ENCODE measurements at regions not wholly inside any gene's neighbourhood (a gene's known extent, or its start where the extent isn't known, plus 50 kb on each side); places are given as distances from the start of the nearest gene placed in this dataset.
"Not testable (repeated sequence)": the region's sequence is repeated elsewhere in the genome, so short reads cannot be mapped to it uniquely, and the experiment has no call there.

DNA sequence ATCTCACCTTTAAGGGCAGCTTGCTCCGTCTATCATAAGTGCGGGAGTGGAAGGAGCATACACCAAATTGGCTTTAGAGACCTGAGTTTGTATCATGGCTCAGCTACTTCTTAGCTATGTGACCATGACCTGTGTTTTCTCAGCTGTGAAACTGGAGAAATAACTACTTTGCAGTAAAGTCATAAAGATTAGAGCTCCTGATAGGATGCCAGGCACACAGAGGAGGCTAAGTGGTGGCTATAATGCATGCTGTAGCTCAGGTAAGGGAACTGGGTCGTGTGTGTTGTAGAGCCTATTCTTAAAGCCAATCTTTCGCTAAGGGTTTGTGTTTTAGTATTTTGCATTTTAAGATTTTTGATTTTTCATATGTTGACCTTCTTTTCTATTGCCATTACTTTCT, 451.5 kb upstream of the MAN1A1 start:
- DNase-seq (ENCODE audit: low read depth), result no peak

DNA sequence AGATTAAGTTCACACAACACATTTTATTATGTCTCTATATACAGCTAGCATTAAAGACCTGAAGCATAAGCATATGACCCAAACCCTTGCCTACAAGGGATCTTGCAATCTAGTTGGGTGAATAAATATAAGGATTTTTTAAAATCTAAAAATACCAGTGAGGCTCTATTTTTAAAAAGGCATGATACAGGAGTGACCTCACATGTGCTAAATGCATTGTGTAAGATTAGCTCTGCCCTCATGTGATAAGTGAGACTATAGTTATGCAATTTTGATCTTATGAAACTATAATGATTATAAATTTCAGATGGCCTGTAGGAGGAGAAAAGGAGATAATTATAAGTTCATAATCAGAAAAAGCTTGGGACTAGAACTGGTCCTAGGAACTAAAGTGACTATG, 451.0 kb upstream of the MAN1A1 start:
- peak; percentile 15 for DNase-seq (ENCODE audit: low read depth)

DNA sequence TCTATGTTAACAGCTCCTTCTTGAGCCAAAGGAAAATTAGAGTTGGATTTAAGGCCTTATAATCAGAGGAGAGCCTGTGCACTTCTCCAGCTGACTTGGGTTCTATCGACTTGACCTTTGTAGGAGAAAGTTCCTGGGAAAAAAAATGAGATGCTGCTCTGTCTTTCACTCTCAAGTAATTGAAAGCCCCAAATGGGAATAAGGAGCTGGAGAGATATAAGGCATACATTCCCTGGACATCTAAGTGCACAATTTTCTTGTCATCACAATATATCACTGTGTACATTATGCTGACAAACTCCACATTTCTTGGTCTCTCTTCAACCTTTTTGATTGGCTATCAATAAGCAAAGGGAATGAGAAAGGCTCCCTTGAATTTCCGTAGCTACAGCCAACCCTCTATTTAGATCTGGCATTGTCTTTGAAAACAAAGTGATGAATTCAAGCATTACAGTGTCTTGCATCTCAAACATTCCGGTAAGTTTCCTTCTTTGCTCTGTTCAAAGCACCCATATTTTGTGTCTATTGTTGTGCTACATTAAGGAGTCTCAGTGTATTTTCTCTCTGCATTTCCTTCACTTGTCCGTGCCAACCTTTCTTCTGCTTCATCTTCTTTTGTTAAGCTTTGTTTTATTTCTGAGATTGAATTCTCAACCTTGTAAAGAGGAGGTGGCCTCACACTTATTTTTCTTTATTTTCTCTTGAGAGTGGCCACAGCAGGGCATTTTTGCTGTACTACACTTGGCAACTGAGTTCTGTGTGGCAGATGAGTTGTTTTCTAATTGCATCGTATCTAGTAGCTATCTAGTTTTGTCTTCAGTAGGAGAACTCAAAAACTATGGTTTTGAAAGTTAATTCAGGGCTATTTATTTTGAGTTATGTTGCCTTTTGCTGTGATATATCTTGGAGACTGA, 450.3 kb upstream of the MAN1A1 start:
- DNase-seq (ENCODE audit: low read depth), result no peak

DNA sequence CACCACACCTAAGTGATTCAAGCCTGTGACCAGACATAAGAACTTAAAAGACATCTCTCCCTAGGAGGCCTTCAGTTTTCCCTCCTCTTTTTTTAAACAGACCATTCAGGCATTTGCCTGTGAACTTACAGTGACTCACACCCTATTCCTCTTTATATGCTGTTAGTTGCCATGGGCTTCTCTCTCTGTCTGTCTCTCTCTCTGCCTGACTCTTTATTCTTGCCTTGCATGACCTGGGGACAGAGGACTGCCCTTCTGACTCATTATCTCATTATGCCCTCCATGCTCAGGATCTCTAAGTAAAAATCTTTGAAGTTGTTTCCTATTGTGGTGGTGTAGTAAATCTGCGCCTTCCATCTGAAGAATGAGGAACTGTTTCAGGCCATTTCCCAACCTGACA, 442.2 kb upstream of the MAN1A1 start:
- no peak for DNase-seq (ENCODE audit: low read depth)

DNA sequence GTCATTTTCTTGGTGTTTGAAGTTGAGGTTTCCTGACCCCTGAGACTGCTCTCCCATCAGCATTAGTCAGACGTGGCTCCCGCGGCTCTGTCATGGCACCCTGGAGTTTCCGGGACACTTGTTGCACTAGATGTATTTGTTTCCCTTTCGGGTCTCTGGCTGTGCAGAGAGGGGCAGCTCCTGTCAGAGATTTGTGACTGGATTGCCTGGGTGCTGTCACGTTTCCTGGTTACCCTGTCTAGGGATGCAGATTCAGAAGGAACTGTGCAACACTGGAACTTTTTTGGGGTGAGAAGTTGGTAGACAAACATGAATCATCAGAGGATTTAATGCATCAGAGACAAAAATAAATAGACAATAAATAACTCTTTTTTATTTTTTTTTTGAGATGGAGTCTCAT, 431.8 kb upstream of the MAN1A1 start:
- DNase-seq (ENCODE audit: low read depth), result no peak

DNA sequence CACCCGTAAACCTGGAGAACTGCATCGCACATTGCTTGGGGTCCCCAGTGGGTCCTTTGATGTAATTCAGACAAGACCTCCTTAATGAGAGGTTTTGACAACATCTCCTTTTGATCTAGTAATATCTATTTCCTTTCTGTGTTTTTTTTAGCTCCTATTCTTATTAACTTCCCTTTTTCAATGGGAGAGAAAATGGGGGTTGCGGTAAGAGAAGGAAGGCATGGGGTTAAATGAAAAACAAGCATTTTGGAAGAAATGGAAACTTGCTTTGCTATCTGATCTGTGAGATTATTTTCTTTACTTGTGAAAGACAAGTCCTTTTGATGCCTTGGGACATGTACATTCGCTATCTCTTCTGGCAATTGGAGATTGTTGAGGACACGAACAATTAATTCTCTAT, 418.6 kb upstream of the MAN1A1 start:
- no peak for DNase-seq (ENCODE audit: low read depth)

DNA sequence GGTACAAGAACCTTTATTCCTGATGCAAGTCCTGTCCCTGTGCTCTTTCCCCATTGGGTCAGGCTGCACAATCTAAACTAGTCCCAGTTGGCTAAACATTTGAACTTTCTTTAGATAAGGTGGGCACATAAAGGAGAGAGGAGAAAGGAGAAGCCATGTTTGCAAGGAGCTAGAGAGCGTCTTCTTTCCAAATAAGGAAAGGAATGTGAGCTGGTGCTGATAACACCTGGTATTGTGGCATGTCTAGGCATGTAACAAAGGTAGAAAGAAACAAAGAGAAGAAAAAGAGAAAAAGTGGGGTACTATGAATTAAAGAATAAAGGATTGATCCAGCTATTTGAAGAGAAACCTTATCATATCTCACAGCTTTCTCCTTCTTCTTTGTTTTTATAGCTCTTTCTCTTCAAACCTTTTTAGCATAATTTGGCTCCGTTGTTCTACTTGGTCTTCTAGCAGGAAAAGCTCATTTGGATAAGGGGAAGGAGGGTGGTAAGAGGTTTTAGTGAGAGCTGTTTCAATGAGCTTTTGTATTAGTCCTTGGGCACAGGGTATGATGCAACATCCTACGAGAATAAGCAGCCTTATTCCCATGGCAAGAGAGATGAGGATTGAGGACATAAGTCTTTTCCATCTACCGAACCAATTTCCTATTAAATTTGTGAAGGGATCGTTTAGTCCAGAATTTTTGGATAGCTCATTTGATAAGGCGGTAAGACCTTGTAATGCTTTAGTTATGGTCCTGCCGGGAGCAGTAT, 415.5 kb upstream of the MAN1A1 start:
- no peak for DNase-seq (ENCODE audit: low read depth)

DNA sequence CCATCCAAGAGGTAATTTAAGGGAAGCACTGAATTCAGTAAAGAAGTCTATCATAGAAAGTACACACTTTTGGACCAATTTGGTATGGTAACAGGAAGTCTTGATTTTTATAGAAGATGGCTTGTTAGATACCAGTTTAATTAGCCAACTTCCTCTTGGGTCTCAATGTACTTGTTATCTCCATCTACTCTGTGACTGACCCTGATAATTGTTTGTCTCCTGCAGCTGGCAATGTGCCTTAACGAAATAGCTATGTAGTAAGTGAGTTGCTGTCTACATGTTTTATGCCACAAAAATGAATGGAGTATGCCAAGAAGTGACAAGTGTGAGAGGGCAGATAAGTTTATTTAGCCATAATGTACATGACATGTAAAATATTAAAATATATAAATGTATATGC, 410.5 kb upstream of the MAN1A1 start:
- no peak for DNase-seq (ENCODE audit: low read depth)

DNA sequence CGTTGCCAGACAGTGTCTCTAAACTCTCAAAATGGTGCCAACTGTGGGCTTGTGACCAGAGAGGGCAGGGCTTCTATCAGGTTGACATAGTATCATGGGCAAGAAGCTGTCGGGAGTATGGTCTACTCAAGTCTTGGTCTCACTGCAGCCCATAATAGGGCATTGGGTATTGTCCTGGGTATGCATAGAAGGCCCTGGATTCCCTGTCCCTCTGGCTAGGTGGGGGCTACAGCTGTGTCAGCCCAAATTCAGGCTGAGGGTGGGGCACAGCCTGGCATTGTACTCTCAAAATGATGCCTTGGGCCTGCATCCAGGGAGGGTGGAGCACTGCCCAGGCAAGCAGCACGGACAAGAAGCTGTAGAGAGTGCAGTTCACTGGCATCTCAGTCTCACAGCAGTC, 408.8 kb upstream of the MAN1A1 start:
- no peak for DNase-seq (ENCODE audit: low read depth)

DNA sequence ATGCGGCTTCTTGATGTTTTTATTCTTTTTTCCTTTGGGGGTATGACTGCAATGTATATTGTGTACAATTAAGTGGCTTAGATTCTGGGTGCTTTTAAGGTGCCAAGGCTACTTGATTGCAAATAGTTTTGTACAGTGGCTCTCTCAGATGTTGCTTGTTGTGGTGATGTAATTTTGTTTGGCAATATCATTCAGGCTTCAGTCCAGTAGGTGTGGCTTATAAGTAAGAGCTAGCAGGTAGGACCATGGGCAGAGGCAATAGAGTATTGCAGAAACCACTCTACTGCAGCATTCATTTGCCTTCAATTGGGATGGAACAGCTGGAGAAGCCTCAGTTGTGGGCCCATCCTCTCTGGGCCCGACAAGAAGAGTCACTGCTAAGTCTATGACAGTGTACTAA, 407.9 kb upstream of the MAN1A1 start:
- DNase-seq (ENCODE audit: low read depth), result no peak

DNA sequence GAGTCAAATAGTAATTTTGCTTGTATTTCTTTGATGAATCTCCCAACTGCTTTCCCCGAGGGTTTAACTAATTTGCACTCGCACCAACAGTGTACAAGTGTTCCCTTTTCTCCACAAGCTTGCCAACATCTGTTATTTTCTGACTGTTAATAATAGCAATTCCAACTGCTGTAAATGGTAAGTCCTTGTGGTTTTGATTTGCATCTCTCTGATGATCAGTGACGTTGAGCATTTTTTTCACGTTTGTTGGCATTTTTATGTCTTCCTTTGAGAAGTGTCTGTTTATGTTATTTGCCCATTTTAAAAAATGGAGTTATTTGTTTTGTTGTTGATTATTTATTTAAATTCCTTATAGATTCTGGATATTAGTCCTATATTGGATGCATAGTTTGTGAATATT, 399.8 kb upstream of the MAN1A1 start:
- peak; percentile 6 for DNase-seq (ENCODE audit: low read depth)

DNA sequence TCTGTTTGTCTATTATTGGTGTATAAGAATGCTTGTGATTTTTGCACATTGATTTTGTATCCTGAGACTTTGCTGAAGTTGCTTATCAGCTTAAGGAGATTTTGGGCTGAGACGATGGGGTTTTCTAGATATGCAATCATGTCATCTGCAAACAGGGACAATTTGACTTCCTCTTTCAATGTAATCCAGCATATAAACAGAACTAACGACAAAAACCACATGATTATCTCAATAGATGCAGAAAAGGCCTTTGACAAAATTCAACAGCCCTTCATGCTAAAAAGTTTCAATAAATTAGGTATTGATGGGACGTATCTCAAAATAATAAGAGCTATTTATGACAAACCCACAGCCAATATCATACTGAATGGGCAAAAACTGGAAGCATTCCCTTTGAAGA, 399.0 kb upstream of the MAN1A1 start:
- not testable (repeated sequence) for DNase-seq (ENCODE audit: low read depth)

DNA sequence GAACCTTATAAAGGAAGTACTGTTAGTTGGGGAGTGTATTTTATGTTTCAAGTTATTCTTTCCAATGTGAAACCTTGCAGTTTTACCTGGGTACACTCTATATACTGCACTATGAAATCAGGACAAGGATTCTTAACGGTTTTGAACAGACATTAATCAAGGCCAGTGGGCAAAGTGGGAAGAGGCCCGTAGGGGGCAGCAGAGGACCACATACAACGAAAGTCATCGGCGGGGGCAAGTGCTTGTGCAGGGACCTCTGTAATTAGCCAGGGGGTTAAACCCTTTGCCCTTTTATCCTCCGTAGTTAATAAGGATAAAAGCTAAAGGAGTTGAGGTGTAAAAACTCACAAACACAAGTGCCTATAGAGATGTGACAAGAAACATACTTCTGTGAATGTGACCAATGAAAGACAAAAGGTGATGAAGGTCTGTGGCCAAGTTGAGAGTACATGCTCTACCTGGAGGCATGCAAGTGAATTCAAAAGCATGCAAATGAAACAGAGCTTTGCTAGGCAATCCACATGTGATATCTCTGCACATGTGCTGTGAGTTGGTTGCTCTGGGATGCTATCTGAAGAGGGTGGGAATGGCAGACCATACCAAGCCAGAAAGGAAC, 392.7 kb upstream of the MAN1A1 start:
- DNase-seq (ENCODE audit: low read depth), result peak; percentile 27

DNA sequence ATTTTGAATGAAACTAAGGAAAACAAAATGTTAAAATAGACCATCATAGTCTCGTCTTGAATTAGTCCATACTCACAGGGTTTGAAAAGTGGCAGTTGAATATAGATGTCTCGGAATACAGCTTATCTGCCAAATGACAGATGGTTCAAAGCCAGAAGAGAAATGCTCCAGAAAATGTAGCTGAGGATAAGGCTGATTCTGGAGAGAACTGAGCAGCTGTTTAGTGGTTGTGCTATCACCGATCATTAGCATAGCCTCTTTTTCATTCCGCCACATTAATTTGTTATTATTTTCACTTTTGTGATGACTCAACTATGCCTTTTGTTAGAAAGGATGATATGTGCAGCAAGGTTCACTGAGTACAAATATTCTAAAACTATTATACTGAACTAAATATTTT, 390.2 kb upstream of the MAN1A1 start:
- no peak for DNase-seq (ENCODE audit: low read depth)

DNA sequence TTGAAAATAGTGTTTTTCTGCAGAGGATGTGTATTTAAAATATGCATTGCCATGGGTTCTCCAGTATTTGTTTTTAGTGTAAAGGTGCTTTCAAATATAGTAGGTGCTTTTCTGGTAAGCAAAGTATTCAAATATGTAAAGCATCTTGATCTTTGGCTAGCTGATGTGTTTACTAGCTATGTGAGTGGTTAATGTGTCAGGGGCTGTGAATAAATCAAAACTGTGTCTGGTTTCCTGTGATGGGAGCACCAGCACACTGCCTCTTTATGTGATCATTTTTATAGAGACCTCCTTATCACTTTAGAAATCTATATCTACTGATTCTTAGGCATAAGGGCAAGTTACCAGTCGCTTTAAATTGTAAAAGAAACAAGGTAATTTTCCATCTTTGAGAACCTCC, 388.9 kb upstream of the MAN1A1 start:
- DNase-seq (ENCODE audit: low read depth), result no peak

DNA sequence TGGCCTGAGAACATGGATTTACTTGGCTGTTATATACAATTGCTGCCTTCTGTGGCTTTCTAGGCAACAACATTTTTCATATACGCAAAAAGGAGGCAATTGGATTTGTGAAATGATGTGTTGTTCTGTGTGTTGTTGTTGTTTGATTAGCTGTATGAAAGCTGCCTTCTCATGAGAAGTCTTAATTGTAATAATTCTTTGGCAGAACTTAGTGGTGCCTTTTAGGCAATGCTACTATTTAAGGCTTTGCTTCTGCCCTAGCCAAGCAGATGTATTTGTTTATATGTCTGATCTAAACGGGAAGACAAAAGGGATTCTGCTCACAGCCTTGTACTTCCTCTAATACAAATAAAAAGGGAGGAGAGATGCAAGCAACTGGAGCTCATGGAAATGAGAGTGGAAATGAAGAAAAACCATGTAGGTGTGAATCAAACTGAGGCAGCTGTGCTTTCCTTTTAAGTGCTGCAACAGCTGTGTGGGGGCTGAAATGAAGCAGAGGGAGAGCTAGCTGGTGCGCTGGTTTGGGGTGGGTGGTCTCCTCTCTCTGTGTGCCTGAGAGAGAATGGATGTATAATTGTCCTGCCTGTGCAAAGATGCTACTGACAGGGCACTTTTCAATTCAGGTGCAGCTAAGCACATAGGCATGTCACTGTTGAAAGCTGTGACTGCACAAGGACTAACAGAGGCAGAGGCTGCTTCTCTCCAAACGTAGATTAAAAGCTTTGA, 386.9 kb upstream of the MAN1A1 start:
- DNase-seq (ENCODE audit: low read depth), result peak; percentile 14

DNA sequence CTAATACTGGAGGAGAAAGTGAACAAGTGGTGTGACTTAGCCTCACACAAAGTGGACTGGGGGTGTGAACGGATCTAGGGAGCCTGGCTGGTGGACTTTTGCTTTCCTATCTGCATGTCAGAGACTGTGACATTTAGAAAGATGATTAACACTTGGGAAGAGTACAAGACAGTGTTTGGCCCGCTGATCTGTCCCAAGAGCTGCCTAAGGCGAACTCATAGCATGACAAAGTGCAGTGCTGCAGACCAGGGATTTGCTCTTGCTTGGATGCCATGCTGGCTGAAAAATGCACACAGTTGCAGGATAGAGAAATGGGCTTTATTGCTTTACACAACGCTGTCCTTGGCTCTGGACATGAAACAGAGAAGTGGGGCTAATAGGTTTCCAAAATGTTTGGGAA, 386.0 kb upstream of the MAN1A1 start:
- DNase-seq (ENCODE audit: low read depth), result peak; percentile 8

DNA sequence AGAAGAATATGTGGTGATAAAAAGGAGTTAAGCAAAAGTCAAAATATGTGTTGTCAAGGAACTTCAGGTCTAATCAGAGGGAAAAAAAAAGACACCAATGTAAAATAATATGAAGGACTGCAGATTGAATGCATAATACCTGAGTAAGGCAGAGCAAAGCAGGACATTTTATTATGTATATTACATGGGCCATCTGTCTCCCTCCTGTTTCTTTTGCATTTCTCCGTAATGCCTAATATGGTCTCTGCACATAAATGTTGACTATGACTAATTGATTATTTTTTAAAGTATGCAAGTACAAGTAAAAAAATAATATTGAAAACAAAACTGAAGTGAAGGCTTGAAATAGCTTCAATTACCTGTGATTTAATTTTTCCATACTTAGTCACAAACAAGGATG, 384.7 kb upstream of the MAN1A1 start:
- DNase-seq (ENCODE audit: low read depth), result no peak

DNA sequence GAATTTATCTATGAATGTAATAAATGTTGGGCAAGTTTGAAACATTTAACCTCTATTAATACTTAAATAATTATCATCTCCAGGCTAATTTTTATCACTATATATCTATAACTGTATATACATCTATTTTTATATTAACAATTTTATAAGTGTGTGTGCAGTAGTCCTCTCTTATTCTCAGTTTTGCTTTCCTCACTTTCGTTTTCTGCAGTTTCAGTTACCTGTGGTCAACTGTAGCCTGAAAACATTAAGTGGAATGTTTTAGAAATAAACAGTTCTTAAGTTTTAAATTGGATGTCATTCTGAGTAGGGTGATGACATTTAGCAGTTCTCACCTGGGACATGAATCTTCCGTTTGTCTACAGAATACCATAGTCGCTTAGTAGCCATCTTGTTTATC, 379.4 kb upstream of the MAN1A1 start:
- DNase-seq (ENCODE audit: low read depth), result no peak

DNA sequence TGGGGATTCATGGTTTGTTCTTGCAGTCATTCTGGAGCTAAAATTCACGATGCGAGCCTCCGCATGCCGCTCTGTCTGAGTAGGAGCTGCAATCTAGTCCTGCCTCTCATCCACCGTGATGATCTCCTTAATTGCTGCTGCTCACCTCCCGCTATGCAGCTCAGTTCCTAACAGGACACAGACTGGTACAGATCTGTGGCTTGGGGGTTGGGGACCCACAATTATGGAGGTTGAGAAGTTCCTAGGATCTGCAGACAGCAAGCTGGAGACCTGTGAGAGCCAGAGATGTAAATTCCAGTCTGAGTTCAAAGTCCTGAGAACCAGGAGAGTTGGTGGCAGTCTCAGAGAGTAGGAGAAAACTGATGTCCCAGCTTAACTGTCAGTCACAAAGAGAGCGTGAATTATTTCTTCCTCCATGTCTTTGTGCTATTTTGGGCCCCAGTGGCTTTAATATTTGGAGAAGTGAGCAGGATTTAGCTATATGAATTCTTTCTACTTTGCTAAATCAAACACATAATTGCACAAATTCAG, 378.7 kb upstream of the MAN1A1 start:
- DNase-seq (ENCODE audit: low read depth), result no peak

DNA sequence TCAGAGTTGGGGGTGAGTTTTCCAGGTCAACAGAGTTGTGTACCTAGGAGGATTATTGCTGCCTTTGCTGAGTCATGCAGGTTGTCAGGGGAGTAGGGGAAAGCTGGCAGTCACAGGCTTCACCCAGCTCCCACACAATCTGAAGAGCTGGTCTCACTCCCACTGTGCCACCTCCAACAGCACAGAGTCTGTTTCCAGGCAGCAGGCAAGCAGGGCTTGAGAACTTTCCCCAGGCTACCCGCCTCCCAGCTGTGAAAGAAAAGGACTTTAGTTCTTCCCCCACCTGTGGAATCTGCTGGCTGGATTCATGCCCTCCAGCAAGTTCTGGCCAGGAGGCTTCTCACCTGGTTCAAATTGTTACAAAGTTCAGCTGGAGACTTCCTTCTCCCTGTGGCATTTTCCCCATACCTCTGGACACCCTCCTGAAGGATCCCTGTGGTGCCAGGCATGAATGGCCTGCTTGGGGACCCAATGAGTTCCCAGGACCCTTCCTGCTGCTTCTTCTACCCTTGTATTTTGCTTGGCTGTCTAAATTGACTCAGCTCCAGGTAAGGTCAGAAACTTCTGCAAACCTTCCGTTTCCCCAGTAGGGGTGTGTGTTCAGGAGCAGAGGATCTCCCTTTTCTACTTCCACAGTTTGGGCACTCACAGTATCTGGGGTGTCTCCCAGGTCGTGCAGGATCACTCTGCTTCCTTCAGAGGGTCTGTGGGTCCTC, 378.1 kb upstream of the MAN1A1 start:
- no peak for DNase-seq (ENCODE audit: low read depth)

Measured in fibroblast of gingiva (primary cell).